HG03097 (cell line): ENCODE measurements at regions not wholly inside any gene's neighbourhood (a gene's known extent, or its start where the extent isn't known, plus 50 kb on each side); places are given as distances from the start of the nearest gene placed in this dataset.

ENCODE experiments used
- ATAC-seq: cut with Tn5 transposase; IDR thresholded peaks from one replicate; pipeline ENCODE4 v1.9.1; 2021; ENCODE audit not compliant: unreplicated experiment, low FRiP score

DNA sequence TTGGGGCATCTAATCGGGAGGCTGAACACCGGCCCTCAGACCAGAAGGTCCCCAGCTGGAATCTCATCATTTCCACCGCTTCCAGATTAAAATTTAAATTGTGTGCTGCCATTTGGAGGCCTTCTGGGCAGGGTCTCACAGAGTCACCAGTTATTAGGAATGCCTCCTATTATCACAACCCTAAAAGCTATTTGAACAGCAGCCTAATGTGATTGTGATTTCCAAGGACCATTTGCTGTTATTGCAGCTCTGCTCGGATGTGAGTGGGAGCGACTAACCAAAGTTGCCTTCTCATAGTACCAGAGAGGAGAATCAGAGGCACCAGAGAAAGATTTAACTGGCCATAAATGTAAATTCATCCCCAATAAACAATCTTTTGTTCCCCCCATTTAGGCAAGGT is 277.3 kb downstream of the RNF144B start:
- no peak for ATAC-seq

- no peak for ATAC-seq
These were observed 280.5 kb downstream of the RNF144B start for GRCh38 chr6:18667612-18668011.

DNA sequence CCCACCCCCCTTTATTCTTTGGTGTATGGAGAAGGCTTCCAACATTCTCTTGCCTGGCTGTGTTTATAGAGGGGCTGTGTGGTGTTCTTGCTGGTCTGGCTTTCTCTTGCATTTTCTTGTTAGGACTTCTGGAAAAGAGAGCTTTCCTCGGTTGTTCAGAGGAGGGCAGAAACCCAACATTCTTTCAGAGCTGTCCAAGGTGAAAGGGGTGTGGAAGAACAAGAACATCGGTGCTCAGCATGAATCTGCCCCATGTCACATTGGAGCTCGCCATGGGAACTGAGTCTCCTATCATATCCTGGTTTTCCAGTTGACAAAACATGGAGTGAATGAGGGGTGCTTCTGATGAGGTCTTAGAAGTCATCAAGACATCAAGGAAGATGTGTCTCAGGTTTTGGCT is 281.8 kb downstream of the RNF144B start:
- ATAC-seq, result no peak

- ATAC-seq, result no peak
These were observed 285.7 kb downstream of the RNF144B start for GRCh38 chr6:18672852-18673251.

GRCh38 chr6:18674346-18674745 is 287.2 kb downstream of the RNF144B start:
- ATAC-seq, result no peak

DNA sequence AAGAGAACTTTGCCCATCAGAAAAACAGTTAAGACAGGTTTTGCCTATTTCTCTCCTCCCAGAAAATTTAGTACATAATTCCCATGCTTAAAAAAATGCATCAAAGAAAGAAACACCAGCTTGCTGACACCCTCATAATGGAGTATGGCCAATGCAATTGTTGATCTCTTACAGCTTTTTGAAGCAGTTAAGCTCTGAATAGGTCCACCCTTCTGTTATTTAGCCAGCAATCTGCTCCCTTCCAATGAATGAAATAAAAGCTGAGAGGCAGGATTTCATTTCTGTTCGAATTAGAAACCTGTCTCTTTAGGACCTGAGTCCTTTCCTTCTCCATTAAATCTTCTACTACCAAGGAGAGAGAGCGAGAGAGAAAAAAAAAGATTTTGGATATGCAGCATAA is 288.7 kb downstream of the RNF144B start:
- ATAC-seq, result no peak

DNA sequence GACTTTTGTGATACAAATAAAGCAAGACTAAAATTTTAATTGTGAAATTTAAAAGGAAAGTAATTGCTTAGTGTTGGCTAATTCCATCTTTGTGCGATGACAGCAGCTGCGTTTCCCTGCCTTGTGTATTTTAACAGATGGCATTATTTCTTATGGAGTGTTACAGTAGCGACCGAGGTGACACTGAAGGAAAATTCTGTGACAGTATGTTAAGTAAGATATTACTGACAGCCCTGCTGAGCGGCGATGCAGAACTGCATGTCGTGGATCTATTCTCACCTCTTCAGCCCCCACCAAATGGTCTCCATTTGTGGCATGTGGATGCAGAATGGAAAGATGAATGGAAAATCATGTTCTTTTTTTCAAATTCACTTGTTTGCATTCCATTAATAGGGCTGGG is 289.4 kb downstream of the RNF144B start:
- no peak for ATAC-seq

GRCh38 chr6:18680842-18681241 is 293.7 kb downstream of the RNF144B start:
- no peak for ATAC-seq

DNA sequence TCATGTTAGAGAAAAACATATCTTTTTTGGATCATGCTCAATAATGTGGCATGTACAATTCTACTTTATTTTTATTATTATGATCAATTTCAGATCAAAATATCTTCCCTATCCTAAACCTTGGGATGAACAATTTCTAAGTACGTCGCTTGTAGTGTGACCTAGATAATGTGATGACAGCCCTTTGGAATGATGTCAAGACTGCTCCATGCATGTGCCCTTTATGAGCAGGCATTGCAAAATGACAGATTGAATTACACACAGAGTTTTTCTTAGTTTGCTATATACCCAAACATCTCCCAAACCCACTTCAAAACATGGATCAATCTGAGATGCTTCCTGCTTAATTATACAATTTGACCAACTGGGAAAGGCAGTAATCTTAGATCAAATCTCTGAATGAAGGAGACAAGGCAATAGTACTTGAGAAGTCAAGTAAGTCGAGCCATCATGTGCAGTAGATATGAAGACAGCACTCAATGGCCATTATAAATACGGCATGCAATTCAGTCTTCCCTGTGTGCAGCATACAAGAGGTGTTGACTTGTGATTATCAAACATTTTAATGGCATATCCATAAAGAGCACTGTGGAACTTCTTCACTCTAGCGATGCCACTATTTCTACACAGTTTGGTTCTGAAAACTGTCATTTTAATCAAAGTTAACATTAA is 294.8 kb downstream of the RNF144B start:
- ATAC-seq, result no peak

- no peak for ATAC-seq
These were observed 297.2 kb downstream of the RNF144B start for GRCh38 chr6:18684343-18684742.

GRCh38 chr6:18692929-18693685 is 306.0 kb downstream of the RNF144B start:
- no peak for ATAC-seq

GRCh38 chr6:18693881-18694280 is 306.7 kb downstream of the RNF144B start:
- ATAC-seq, result no peak

GRCh38 chr6:18703546-18703945 is 316.4 kb downstream of the RNF144B start:
- ATAC-seq, result no peak

GRCh38 chr6:18707714-18708439 is 320.7 kb downstream of the RNF144B start:
- ATAC-seq, result no peak

GRCh38 chr6:18712595-18712994 is 325.4 kb downstream of the RNF144B start:
- no peak for ATAC-seq

- no peak for ATAC-seq
These were observed 332.9 kb downstream of the RNF144B start for GRCh38 chr6:18720075-18720474.

DNA sequence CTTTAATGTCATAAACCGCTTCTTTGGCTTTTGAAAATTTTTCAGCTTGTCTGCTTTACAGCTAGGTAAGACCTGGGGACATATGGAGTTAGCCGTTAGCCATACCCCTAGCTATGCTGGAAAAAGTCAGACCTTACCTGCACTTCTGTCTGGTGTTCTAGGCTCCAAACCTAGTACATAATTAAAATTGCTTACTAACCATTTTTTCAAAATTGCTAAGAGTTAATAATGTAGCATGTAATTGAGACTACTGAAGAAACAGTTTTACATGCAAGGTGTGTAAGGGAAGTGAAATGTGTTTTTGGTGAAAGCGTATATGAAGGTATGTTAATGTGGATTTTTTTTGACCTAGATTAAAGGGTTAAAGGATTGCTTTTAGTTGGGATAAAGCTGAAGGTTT is 336.9 kb downstream of the RNF144B start:
- no peak for ATAC-seq

DNA sequence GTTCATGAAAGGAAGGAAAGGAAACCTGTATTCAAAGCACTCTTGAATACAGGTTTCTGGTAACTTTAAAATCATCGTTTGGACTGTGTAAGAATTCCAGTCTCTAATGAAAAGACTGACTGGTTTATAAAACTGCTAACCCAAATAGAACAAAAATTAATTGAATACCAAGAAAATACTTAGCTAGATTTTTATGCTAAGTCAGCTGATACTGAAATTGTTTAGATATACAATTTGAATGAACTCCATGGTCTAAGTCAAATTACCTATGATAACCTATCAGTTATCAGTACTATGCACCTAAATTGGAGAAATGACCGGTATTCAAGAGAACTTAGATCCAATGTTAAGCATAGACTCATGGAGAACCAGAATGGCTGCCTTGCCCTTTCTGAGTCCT is 338.3 kb downstream of the RNF144B start:
- ATAC-seq, result no peak

GRCh38 chr6:18733921-18734550 is 346.9 kb downstream of the RNF144B start:
- no peak for ATAC-seq

DNA sequence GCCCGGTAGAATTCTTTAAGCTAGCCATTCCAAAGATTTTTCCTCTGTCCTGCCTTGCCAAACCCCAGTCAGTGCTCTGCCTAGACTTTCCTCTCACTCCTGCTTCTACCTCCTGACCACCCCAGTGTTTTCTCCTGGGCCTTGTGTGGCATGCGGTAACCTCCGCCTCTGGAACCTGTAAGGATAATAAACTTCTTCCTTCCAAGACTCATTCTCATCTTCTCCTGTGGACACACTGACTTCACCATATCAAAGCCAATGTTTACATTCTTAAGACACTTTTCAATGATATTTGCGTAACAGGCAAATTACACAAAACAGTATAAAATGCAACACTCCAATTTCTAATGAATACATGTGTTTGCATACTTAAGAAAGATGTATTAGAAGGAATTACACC is 354.6 kb downstream of the RNF144B start:
- no peak for ATAC-seq

DNA sequence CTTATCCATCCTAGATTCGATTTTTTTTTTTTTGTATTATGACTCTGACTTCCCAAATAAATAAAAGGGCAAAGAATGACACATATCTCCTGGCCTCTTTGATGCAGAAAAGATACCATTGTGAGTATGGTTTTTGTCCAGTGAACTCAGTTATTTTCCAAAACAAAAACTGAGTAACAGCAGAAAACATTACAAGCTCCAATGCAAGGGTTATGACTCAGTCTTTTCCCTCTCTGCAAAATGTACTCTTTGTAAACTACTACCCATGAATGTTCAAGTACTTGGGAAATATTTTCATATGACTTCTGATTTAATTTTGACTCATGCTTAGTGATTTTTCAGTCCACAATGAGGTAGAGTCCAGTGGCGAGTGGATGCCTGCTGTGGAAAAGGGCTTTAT is 355.3 kb downstream of the RNF144B start:
- no peak for ATAC-seq
